Endothelial cell of umbilical vein (primary cell): ENCODE measurements at regions not wholly inside any gene's neighbourhood (a gene's known extent, or its start where the extent isn't known, plus 50 kb on each side); places are given as distances from the start of the nearest gene placed in this dataset.

Experiments
- BruUV-seq: library from RNA; stranded (reverse); fragments of 400-500 nt; replicated peaks from 2 replicates; lab custom pipeline; 2021; lab: Mats Ljungman, UMichigan
- CTCF ChIA-PET: fragments of 300-600, 350-600 bp; sonication (Branson Sonifier 250); formaldehyde crosslinking; loops from one replicate; lab custom pipeline; 2021; ENCODE audit warnings: antibody characterized with exemption, inconsistent platforms; lab: Charles Lee
- POLR2A ChIA-PET: fragments of 300-600, 350-600 bp; sonication (Branson Sonifier 250); formaldehyde crosslinking; loops from one replicate; lab custom pipeline; 2021; ENCODE audit warnings: antibody characterized with exemption, inconsistent platforms; lab: Charles Lee
- DNase-seq: peaks from one replicate; pipeline ENCODE4 v3.0.0-alpha.2; 2011; ENCODE audit warnings: low read depth, low spot score
- FAIRE-seq: peaks from 2 replicates; lab custom pipeline; 2011; peaks lifted over from hg19 to GRCh38; lab: Jason Lieb, UNC
- H2AFZ ChIP-seq: 2 replicates; pipeline ENCODE4 v1.6.0; 2012; ENCODE audit warnings: low read depth, low read length, control low read depth, inconsistent platforms
- H3K27ac ChIP-seq: 2 replicates; pipeline ENCODE4 v1.5.1; 2011; ENCODE audit warnings: low read depth, mild to moderate bottlenecking, control low read depth, low read length, moderate library complexity; ENCODE audit not compliant: insufficient read depth
- H3K27me3 ChIP-seq, 2 experiments: 2 replicates each; pipeline versions ENCODE4 v1.6.0 to v1.6.1; 2011; ENCODE audit warnings: low read length in 2 of 2, mixed read lengths in 1 of 2; ENCODE audit not compliant: control insufficient read depth in 2 of 2, insufficient read depth in 2 of 2
- H3K36me3 ChIP-seq, 2 experiments: 2 replicates in 1 of 2; 3 replicates in 1 of 2; pipeline ENCODE4 v1.5.1; 2011; ENCODE audit warnings: low read length in 2 of 2, mild to moderate bottlenecking in 1 of 2, moderate library complexity in 1 of 2; ENCODE audit not compliant: control insufficient read depth in 2 of 2, insufficient read depth in 2 of 2; ENCODE audit errors: extremely low read depth in 1 of 2
- H3K4me1 ChIP-seq: 3 replicates; pipeline ENCODE4 v1.5.1; 2011; ENCODE audit warnings: mild to moderate bottlenecking, low read length; ENCODE audit not compliant: control insufficient read depth, insufficient read depth; ENCODE audit errors: extremely low read depth
- H3K4me2 ChIP-seq: 2 replicates; pipeline ENCODE4 v1.6.1; 2011; ENCODE audit warnings: low read length, control low read depth, mixed read lengths; ENCODE audit not compliant: insufficient read depth
- H3K4me3 ChIP-seq, 3 experiments: fragments of 200-600 bp in 1 of 3; sonication (generic), shearing (Covaris generic) in 1 of 3; replicated peaks in 1 of 3; 2 replicates each; pipeline ENCODE4 v1.5.1; 2011 to 2016; ENCODE audit warnings: control low read depth in 3 of 3, low read length in 3 of 3, mild to moderate bottlenecking in 2 of 3, inconsistent platforms in 1 of 3, low read depth in 1 of 3, moderate library complexity in 1 of 3; ENCODE audit not compliant: insufficient read depth in 1 of 3
- H3K79me2 ChIP-seq: 2 replicates; pipeline ENCODE4 v1.6.0; 2012; ENCODE audit warnings: low read length, inconsistent platforms; ENCODE audit not compliant: control insufficient read depth, insufficient read depth
- H3K9ac ChIP-seq: replicated peaks from 2 replicates; pipeline ENCODE3; 2011; ENCODE audit warnings: low read length, control low read depth; ENCODE audit not compliant: insufficient read depth; ENCODE audit errors: extremely low read depth
- H3K9me1 ChIP-seq: replicated peaks from 3 replicates; pipeline ENCODE4 v1.6.0; 2011; ENCODE audit warnings: mild to moderate bottlenecking, low read length; ENCODE audit not compliant: control insufficient read depth, insufficient read depth; ENCODE audit errors: extremely low read depth
- H3K9me3 ChIP-seq: replicated peaks from 2 replicates; pipeline ENCODE4 v1.5.1; 2012; ENCODE audit warnings: low read length, inconsistent platforms; ENCODE audit not compliant: control insufficient read depth, insufficient read depth
- H4K20me1 ChIP-seq: replicated peaks from 2 replicates; pipeline ENCODE3; 2011; ENCODE audit warnings: mild to moderate bottlenecking, low read length; ENCODE audit not compliant: control insufficient read depth, insufficient read depth; ENCODE audit errors: extremely low read depth
- EZH2 ChIP-seq: IDR thresholded peaks from 2 replicates; pipeline ENCODE4 v1.6.1; 2012; ENCODE audit warnings: borderline replicate concordance, low read depth, mild to moderate bottlenecking, moderate library complexity, low read length, inconsistent platforms; ENCODE audit not compliant: severe bottlenecking
- FOS ChIP-seq: IDR thresholded peaks from 2 replicates; pipeline ENCODE4 v1.6.1; 2011; ENCODE audit warnings: mild to moderate bottlenecking, low read length, moderate library complexity, borderline replicate concordance; ENCODE audit not compliant: insufficient read depth
- GATA2 ChIP-seq: IDR thresholded peaks from 2 replicates; pipeline ENCODE4 v1.7.0; 2011; ENCODE audit warnings: low read depth, mild to moderate bottlenecking, moderate library complexity, mixed read lengths, low read length; ENCODE audit not compliant: insufficient read length, insufficient read depth
- JUN ChIP-seq: IDR thresholded peaks from 2 replicates; pipeline ENCODE4 v1.6.1; 2011; ENCODE audit warnings: borderline replicate concordance, low read depth; ENCODE audit not compliant: insufficient read length, insufficient read depth
- MYC ChIP-seq: IDR thresholded peaks from one replicate; pipeline ENCODE4 v1.6.1; 2011; ENCODE audit warnings: mild to moderate bottlenecking, low read depth, low read length
- POLR2A ChIP-seq: IDR thresholded peaks from 2 replicates; pipeline ENCODE4 v1.6.1; 2012; ENCODE audit warnings: low read depth, mild to moderate bottlenecking, control low read depth, low read length
- POLR2AphosphoS5 ChIP-seq: IDR thresholded peaks from 2 replicates; pipeline ENCODE4 v1.6.1; 2012; ENCODE audit warnings: low read depth, mild to moderate bottlenecking, control low read depth, low read length, moderate library complexity; ENCODE audit not compliant: insufficient read depth
- dilution Hi-C: fragments of 300-500 bp; cut with MboI; formaldehyde crosslinking; loops from one replicate; pipeline ENCODE4 v1.15.0; 2019; ENCODE audit warnings: low sequenced_read_pairs; ENCODE audit not compliant: extremely low pct_ligation_motif_present
- intact Hi-C: fragments of 100-400 bp; cut with micrococcal nuclease; formaldehyde crosslinking; loops from one replicate; pipeline ENCODE4 v1.10.0; 2022
- TF ChIP-seq, protein P1 (sequence below): IDR thresholded peaks from 2 replicates; pipeline ENCODE4 v1.6.1; 2011; ENCODE audit not compliant: insufficient read depth, insufficient read length
- TF ChIP-seq, protein P2 (sequence below), 2 donors: IDR thresholded peaks; 1 replicate in 1 of 2; 2 replicates in 1 of 2; pipeline ENCODE4 v1.5.1; 2011; ENCODE audit warnings: low read length in 2 of 2, mild to moderate bottlenecking in 2 of 2, moderate library complexity in 2 of 2, control low read depth in 1 of 2, inconsistent platforms in 1 of 2, low read depth in 1 of 2; ENCODE audit not compliant: insufficient read depth in 1 of 2; ENCODE audit errors: extremely low read depth in 1 of 2

DNA sequence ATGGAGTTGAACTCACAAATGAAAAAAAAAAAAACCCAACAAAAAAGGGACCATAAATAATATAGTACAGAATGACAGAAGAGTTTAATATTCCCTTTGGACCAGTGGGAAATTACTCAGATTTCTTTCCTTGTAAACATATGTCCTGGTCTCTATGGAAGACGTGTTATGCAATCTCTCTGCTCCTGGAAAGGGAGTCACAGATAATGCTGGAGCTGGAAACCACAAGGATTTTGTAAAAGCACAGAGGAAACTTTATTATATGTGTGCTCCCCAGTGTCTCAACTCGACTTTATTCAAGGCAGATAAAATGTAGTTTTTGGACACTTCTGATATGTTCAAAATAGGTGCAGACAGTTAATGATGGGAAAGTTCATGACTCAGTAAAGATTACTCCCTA is 88.1 kb upstream of the ZFP64 start:
- FAIRE-seq (no peak), DNase-seq (no peak)
- Histone ChIP-seq H3K27ac (no peak overlapping the region), H3K9me1 (peaks cover 2% of the 10 kb centered on the region), H4K20me1 (no peaks in the 10 kb centered on the region), H3K36me3 (no peaks in the 10 kb centered on the region), H3K4me1 (no peaks in the 10 kb centered on the region), H3K9ac (no peak overlapping the region), H3K4me2 (no peak overlapping the region), H3K27me3 (no peaks in the 10 kb centered on the region), H3K79me2 (no peaks in the 10 kb centered on the region), H3K4me3 (no peak overlapping the region), H3K9me3 (no peaks in the 10 kb centered on the region), H2AFZ (no peak overlapping the region)
- ChIA-PET POLR2A (no interaction called here), CTCF (no interaction called here)
- intact Hi-C loops (no loop called here), dilution Hi-C loops (no loop called here)
- TF ChIP-seq JUN (no peak), POLR2AphosphoS5 (no peak), EZH2 (no peak)
- TF ChIP-seq, protein P1, sequence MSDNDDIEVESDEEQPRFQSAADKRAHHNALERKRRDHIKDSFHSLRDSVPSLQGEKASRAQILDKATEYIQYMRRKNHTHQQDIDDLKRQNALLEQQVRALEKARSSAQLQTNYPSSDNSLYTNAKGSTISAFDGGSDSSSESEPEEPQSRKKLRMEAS, result no peak
- TF ChIP-seq, protein P2, sequence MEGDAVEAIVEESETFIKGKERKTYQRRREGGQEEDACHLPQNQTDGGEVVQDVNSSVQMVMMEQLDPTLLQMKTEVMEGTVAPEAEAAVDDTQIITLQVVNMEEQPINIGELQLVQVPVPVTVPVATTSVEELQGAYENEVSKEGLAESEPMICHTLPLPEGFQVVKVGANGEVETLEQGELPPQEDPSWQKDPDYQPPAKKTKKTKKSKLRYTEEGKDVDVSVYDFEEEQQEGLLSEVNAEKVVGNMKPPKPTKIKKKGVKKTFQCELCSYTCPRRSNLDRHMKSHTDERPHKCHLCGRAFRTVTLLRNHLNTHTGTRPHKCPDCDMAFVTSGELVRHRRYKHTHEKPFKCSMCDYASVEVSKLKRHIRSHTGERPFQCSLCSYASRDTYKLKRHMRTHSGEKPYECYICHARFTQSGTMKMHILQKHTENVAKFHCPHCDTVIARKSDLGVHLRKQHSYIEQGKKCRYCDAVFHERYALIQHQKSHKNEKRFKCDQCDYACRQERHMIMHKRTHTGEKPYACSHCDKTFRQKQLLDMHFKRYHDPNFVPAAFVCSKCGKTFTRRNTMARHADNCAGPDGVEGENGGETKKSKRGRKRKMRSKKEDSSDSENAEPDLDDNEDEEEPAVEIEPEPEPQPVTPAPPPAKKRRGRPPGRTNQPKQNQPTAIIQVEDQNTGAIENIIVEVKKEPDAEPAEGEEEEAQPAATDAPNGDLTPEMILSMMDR (IDR thresholded peaks at IDR 0.05; ENCODE audit: extremely low read depth in 1 of 2, insufficient read depth in 1 of 2, low read depth in 1 of 2, low read length in 2 of 2), result no peak
- no TSS peak for BruUV-seq

DNA sequence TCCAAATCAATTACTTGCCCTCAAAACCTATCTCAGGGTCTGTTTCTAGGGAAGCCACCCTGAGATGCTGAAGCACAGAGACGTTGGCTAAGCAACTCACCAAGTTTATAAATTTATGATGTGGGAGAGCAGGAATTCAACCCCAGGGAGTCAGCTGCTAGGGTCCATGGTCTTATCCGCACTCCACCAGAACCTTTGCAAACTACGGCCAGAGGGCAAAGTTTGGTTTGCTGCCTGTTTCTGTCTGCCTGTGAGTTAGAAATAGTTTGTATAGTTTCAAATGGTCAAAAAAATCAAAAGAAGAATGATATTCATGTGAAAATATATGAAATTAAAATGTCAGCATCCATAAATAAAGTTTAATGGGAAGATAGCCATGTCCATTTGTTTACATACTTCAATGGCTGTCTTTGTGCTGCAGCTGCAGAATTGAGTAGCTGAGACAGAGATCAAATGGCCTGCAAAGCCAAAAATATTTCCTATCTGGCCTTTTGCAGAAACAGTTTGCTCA is 83.7 kb upstream of the ZFP64 start:
- POLR2A ChIA-PET, result no interaction called here

More for the DNA sequence above, 83.7 kb upstream of the ZFP64 start:
- Histone ChIP-seq H3K9me3 (no peaks in the 10 kb centered on the region), H2AFZ (no peak overlapping the region), H3K36me3 (no peaks in the 10 kb centered on the region), H3K4me2 (no peak overlapping the region), H3K79me2 (no peaks in the 10 kb centered on the region), H3K27me3 (no peaks in the 10 kb centered on the region), H3K9me1 (no peaks in the 10 kb centered on the region), H4K20me1 (no peaks in the 10 kb centered on the region), H3K9ac (no peak overlapping the region), H3K4me3 (no peak overlapping the region), H3K4me1 (no peaks in the 10 kb centered on the region), H3K27ac (no peak overlapping the region)
- DNase-seq (no peak), FAIRE-seq (no peak)
- TF ChIP-seq POLR2AphosphoS5 (no peak), GATA2 (no peak), JUN (no peak), FOS (no peak), POLR2A (no peak), MYC (no peak), EZH2 (no peak)
- TF ChIP-seq, protein P1, result no peak
- TF ChIP-seq, protein P2 (IDR thresholded peaks at IDR 0.05; ENCODE audit: extremely low read depth in 1 of 2, insufficient read depth in 1 of 2, low read depth in 1 of 2, low read length in 2 of 2), result no peak
- dilution Hi-C loops, result no loop called here
- intact Hi-C loops, result no loop called here
- no TSS peak for BruUV-seq
- CTCF ChIA-PET, result interaction anchor here (0.8 to 1.0 kb wide), 2 partner anchors 12 to 37 kb away, joined by 3 read pairs; no protein-coding TSS in a partner anchor
